ENCODE measurements at regions not wholly inside any gene's neighbourhood (a gene's known extent, or its start where the extent isn't known, plus 50 kb on each side); places are given as distances from the start of the nearest gene placed in this dataset.

GRCh38 chr7:50159154-50159553 is 66.1 kb upstream of the ZPBP start:
- TF ChIP-seq CTCF (IDR thresholded peaks at IDR 0.05; ENCODE audit: poor library complexity) (no peak), EZH2 (IDR thresholded peaks at IDR 0.05; ENCODE audit: borderline replicate concordance) (no peak)

Data from hepatocyte (in vitro differentiated cells).